ENCODE measurements at regions not wholly inside any gene's neighbourhood (a gene's known extent, or its start where the extent isn't known, plus 50 kb on each side); places are given as distances from the start of the nearest gene placed in this dataset.
"Not testable (repeated sequence)": the region's sequence is repeated elsewhere in the genome, so short reads cannot be mapped to it uniquely, and the experiment has no call there.

DNA sequence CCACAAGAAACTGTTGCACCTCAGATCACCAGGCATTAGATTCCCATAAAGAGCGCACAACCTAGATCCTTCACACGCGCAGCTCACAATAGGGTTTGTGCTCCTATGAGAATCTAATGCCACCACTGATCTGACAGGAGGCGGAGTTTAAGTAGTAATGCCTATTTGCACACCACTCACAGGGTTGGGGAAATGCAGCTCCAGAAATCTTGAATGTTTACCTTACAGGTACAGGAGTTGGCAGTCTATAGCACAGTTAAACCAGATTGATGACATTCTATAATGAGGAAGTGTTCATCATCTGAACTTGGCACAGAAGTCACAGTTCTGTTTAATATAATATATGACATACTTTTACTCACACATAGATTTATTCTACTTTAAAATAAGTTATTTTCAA lies 732.2 kb upstream of the ZNF608 start:
- no peak for DNase-seq (ENCODE audit: low read depth)

DNA sequence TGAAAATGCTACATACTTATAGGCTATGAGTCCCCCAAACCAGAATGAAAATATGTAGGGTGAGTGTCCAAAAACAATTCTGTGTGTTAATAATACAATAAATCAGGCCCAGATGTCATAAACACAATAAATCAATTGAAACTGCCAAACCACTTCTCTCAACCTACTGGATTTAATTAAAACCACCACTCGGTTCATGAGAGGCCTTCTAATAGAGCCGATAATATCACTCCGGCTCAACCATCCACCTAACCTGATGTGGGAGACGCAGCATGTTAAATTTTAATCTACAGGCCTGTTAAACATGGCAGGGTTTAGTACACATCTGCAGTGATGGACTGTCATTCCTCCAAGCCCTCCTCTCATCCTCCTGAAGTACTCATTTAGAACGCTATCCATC lies 734.5 kb upstream of the ZNF608 start:
- DNase-seq (ENCODE audit: low read depth), result no peak

DNA sequence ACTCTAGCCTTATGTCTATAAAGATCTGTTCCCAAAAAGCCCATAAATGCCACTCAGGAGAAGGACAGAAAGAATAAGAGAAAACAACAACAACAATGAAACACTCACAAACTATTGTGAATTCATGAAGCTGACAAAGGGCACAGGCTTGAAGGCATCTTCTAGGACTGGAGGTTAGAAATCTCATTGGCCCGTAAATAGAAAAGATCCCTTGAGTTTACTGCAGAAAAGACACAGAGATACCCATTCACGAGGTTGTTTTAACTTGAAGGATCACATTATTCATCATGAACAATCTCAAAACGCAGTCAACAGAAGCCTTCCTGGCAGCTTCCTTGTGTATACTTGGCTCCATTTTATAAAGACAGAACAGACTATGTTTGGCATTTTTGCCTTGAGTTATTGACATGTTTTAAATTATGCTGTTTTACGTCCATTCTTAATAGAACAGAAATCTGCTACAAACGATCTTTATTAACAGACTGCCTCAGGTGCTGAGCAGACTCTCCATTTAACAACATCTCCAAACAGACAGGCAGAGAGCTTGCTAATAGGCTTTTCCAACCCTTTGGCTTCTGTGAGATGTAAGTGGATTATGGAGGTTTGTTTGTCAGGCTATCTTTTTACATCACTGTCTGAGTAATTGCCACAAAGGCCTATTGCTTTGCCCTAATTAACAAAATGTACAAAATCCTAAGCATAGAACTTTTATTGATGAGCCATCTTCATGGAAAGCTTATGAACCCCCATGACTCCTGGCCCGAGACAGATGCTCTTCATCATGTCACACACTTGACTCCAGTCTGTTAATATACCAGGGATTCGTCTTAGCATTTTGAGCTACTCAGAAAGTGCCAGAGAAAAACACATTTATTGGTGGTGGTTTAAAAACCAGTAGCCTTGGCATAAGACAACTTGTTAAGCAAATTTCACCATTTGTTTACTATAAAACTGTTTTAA lies 735.3 kb upstream of the ZNF608 start:
- DNase-seq (ENCODE audit: low read depth), result no peak

DNA sequence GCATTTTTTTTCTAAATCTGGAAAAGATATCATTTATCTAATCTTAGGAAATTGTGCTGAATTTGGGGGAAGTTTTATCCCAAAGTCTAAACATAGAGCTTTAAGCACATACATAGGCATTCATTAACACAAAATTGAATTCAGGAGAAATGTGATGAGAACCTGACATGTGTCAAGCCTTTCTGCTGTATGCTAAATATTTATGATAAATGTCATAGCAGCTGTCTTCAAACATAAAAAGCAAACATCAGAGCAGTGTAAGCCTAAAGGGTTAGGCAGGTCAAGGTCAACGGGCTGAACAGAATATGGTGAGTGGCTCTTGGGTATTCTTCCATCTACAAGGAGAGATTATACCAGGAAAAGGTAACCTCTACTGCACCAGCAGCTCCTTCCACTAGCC lies 737.2 kb upstream of the ZNF608 start:
- DNase-seq (ENCODE audit: low read depth), result no peak

DNA sequence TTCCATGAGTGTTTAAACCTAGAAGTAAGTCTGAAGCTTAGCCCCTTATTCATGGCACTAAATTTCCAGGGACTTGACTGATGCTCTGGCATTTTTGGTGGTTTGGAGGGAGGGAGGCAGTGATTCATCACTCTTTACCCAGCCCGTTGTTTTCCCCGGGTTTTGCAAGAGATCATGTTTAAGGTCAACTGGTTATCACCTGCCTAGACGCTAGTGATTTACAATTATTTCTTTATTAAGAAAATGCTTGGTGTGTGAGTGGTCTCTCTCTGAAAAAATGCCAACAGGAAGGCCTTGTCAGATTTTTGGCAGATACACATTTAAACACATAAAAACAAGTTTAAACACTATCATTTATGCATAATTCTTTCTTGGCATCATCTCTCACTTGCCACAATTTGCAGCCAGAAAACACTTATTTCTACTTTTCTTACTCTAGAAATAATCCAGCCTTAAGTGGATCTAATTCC lies 737.9 kb upstream of the ZNF608 start:
- DNase-seq (ENCODE audit: low read depth), result no peak

DNA sequence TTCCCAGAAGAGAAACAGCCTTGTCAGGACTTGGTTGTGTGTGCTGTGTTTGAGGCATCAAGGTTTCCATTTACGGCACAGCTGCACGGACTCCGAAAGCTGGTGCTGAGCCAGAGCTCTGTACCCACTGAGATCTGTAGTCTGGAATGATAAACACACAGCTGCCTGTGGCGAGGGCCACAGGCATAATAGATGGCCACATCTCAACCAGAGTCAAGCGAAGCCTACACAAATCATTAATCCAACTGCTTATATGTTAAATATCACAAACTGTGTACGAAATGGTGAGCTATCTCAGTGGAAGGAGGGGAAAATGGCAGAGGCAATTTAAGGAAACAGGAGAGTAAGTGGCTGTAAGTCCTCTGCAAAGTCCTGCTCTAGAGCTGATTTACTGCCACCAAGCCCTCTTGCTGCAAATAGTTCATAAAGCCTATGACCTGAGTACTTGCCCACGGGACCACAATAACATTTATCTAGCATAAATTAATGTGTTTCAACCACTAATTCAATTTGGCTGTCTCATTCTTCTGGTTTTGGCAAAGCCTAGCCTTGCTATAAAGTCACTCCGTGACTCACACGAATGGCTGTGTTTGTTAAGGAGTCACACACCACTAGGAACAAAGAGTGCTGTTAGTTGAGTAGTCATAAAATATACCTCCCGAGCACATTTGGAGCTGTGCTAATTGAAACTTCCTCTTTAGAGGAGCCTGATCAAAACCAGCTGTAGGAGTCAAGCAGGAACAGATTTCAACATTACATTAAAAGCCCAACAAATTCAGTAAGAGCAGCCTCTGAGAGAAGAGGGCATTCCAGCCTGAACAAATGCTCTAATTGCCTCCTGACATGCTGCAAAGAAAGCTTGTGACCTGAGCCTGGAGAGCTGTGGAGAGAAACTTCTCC lies 738.6 kb upstream of the ZNF608 start:
- DNase-seq (ENCODE audit: low read depth), result no peak

DNA sequence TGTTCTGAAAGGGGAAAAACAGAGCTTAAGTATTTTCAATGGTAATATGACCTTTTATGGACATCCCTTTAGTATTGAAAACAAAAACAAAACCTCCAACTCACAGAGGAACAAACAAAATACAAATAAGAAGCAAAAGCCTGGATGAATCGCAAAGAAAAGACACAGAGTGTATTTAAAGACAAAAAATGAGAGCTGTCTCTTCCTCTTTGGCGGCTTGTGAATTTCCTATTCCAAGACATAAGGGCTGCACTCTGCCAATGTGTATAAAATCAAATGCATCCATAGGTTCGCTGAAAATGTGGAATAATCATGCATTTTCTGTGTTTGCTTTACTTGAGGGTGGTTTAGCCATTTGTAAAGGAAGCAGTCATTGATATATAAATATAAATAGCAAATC lies 739.3 kb upstream of the ZNF608 start:
- DNase-seq (ENCODE audit: low read depth), result no peak

DNA sequence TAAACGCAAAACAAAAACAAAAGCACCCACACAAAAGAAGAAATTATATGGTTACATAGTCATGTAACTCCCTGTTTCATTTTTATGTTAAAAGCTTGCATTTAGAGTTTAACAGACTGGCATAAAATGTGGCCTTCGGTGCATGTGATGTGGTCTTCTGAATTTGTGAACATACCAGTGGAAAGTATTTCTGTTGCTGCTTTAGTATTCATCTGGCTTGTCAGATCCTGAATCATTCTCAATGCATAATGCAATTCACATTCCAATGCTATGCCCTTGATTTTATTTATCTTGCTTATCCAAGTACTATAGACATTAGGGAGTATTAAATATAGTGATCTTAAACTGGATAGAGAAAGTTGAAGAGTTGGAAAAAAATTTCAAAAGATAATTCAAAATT lies 740.2 kb upstream of the ZNF608 start:
- no peak for DNase-seq (ENCODE audit: low read depth)

DNA sequence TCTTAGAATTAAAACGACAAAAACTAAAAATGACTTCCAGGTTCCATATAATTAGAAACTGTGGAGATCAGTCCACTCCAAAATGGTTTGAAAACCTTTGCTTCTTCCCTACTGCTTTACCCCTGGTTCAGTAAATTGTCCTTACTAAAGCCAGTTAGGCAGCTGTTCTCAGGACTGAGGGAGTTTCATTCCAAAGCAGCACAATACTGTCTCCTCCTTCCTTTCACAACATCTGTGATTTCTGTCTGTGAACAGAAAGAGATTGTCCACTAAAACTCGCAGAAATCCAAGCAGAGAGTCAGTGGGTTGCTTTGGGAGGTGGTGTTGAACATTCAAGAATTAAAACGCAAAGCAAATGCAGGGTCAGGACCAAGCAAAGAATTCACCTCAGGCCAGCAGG lies 740.8 kb upstream of the ZNF608 start:
- DNase-seq (ENCODE audit: low read depth), result no peak

DNA sequence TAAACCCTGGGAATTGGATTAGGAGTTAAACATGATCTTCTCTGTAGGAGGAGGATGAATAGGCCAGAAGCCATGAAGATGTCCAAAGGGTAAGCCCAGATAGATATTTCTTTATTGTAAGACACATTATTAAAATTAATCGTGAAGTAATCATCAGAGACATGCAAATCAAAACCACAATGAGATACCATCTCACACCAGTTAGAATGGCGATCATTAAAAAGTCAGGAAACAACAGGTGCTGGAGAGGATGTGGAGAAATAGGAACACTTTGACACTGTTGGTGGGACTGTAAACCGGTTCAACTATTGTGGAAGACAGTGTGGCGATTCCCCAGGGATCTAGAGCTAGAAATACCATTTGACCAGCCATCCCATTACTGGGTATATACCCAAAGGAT lies 741.2 kb upstream of the ZNF608 start:
- not testable (repeated sequence) for DNase-seq (ENCODE audit: low read depth)

DNA sequence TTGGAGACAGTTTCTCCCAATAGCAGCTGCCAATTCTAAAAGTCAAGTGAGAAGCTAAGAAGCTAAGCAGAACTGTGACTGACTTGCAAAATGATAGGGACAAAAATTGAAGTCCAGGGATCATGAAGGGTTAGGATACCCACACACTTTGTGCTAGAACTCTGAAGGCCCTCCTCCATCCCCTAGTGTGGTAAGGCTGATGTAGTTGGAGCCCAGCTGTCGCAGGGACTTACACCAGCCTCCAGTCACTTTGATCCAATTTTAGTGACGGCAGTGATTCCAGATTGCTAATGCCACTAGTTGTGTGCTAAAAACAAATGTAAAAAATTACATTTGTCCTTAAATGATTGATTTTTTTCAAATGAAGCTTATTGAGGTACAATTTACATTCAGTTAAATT lies 742.7 kb upstream of the ZNF608 start:
- DNase-seq (ENCODE audit: low read depth), result no peak

DNA sequence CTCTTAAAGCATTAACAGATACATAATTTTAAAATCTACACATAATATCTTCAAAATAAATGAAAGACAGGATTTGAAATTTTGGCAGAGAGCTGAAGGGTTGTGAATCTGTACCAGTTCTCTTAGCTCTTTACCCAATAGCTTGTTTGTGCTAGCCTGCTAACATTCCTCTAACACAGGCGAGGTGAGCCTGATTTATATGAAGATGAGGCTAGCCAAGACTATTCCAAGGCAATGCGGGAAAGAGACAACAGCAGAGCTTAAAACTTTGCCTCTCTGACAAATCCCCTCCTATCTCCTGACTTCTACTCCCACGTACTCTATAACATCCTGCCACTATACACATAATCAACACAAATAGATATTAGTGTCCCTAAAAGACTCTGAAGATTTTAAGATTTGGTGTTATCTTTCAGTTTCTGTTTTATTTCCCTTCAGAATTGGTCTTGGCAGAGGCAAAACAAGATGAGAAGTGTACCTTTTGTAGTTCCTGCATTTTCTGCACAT lies 745.6 kb upstream of the ZNF608 start:
- DNase-seq (ENCODE audit: low read depth), result no peak

DNA sequence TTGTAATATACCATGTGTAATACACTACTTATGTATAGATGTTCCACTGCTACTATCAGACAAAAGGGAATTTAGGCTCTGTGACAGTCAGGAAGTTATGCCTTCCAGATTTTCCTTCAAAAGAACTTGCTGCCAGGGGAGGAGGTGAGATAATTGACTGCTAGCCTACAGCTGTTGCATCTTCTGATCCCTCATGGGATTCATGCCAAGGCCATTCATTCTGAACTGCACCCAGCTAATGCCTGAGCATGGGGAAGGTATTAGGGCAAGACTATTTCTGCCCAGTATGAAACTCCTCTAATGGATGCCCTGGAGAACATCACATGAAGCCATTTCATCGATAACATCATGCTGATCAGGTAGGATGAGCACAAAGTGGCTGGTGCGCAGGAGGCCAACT lies 746.5 kb upstream of the ZNF608 start:
- DNase-seq (ENCODE audit: low read depth), result no peak

DNA sequence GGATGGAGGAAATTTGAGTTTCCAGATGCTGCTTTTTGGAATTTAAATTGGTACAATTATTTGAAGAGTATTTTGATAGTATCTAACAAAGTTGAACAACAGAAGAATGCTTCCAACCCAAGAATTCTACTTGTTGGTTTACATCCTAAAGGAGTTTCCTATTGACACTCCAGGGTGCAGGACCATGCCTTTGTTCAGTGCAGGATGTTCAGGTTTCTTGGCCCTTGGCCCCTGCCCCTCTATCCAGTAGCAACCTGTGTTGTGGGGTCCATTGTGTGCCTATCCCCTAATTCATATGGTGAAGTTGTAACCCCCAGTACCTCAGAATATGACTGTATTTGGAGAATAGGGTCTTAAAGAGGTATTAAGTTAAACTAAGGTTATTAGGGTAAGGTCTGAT lies 750.0 kb upstream of the ZNF608 start:
- no peak for DNase-seq (ENCODE audit: low read depth)

DNA sequence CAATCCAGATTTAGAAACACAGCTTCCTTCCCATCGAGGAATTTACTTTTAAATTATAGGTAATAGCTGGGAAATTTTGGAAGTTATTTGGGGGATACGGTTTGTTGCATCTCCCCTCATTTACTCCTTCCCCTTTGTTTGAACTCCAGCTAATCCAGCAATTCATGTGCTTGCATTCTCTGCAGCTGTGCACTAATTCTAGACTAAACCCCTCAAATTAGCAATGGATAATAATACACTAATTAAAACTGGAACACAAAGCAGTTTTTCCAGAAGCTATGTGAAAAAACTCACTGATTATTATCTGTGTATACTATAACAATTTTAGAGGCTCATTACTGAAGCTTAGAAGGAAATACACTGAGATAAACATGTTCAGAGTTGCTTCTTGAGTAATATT lies 751.2 kb upstream of the ZNF608 start:
- DNase-seq (ENCODE audit: low read depth), result no peak

DNA sequence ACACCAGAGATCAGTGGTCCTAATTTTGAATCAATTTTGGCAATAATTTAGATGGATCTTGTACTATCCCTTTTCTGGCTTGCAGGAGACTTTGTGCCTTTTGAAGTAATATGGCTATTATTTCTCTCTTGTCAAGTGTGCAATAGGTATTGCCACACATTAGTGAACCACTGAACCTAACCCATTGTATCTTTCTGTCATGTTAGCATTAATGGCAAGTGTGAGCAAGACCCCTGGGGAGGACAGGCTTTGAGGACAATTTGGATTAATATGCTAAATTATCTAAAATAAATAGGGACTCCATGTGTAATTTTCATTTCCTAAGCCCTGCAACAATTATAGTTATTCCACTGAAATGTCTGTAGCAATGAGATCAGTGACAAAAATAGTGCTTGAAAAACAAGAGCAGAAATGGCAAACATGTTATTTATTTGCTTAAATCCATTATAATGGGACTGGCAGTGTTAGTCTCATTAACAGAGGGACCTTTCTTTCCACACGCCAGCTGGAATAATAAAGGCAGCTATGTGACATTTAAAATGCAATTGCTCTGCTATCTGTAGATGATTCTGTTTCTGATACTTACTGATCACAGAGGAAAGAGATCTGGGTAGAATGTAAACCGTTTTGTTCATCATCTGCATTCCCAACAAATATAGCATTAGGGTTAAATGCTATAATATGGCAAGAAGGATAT lies 753.3 kb upstream of the ZNF608 start:
- DNase-seq (ENCODE audit: low read depth), result no peak

DNA sequence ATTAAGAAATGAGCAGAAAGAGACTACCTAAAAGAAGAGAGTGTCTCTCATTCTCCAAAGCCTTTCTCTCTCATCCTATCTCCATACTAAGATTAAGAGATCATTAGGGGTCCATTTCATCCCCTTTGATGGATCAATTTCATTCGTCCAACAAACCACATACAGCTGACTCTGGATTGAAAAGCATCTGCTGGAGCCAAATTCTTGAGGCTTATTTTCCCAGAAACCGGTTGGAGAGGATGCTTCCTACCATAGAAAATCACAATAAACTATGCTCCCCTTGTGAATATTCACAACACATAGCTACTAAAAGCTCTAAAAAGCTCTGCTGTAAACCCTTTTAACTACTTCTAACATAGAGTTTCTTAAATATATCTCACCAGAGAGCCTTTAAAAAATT lies 755.0 kb upstream of the ZNF608 start:
- DNase-seq (ENCODE audit: low read depth), result no peak

DNA sequence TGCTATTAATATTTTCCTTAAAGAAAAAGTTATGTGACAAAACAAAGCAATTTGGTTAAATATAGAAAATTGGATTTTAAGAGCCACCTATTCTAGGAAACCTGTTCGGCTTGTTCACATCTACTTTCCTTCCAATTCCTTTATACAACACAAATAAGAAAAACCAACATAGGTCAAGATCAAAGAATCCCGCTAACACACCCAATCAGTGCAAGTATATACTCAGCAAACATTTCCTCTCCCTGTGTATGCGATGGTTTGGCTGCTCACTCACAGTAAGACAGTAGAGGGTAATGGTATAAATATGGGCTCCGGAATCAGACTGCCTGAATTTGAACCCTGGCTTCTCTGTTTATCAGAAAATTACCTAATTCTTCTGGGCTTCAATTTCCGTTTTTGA lies 757.5 kb upstream of the ZNF608 start:
- no peak for DNase-seq (ENCODE audit: low read depth)

DNA sequence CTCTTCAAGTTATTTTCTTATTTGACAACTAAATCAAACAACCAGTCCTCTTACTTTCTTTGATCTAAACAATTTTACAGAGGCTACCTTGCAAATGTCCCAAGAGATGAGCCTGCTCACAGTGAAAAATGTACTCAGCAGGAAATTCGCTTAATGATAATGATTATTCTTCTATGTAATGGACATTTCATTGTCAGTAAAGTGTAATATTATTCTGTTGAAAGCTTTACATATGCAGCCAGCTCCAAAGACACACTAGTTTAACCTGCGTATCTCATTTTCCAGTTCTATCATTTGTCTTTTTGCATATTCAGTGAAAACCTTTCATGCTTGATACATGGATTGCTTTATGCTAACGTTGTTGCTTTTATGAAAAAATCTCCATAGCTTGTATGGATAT lies 758.7 kb upstream of the ZNF608 start:
- DNase-seq (ENCODE audit: low read depth), result no peak

DNA sequence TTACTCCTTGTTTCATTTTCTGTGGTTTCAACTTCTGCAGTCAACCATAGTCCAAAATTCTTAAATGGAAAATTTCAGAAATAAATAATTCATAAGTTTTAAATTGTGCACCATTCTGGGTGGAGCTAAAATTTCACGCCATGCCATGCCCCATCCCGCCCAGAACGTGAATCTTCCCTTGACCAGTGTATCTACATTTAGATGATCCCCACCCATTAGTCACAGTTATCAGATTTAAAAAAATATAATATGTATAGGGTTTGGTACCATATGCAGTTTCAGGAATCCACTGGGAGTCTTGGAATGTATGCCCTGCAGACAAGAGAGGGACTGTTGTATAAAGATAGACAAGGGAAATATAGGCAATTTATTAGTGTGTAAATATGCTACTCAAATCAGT lies 759.7 kb upstream of the ZNF608 start:
- no peak for DNase-seq (ENCODE audit: low read depth)

DNA sequence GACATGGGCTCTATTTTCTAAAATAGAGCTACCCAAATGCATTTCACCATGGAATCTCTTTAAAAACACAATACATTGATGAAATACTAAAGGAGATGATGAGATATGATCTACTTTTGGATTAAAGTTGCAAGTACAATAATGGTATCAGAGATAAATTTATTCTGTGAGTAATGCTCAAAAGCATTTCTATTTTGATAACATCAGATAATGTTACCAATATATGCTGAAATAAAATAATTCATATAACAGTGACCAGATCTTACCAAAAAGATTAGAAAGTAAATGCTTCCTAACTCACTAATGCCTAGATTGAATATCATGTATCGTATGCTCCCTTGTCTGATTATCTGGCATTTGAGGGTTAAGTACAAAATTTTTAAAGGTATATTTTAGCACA lies 761.8 kb upstream of the ZNF608 start:
- DNase-seq (ENCODE audit: low read depth), result no peak

DNA sequence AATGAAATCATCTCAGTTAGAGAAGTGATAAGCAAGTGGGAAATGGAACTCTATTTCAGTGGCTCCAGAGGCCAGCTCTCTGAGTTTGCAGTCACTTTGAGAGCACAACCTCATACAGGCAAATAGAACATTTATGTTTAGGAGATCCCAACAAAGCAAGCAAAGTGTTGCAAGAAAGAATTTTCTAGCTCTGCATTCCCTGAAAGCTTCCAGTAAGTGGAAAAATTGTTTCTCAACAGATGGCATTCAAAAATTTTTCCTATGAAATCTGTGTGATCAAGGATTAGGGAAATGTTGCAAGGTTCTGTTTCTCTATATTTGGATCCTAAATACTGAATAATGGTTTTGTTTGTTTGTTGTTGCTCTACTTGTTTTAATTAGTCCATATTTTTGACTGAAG lies 764.2 kb upstream of the ZNF608 start:
- no peak for DNase-seq (ENCODE audit: low read depth)
